Small intestine (tissue), 7 donors: ENCODE measurements at regions not wholly inside any gene's neighbourhood (a gene's known extent, or its start where the extent isn't known, plus 50 kb on each side); places are given as distances from the start of the nearest gene placed in this dataset.

ENCODE experiments used
- DNase-seq, 2 donors: peaks; one replicate each; pipeline versions ENCODE4 v3.0.0 to v3.0.0-alpha.2; 2013
- FAIRE-seq: peaks from 2 replicates; lab custom pipeline; 2012; peaks lifted over from hg19 to GRCh38; lab: Jason Lieb, UNC
- H3K27ac ChIP-seq, 3 donors: one replicate each; pipeline ENCODE4 v1.5.1; 2013; ENCODE audit warnings: low read length in 2 of 3, mild to moderate bottlenecking in 2 of 3, control low read depth in 1 of 3, inconsistent platforms in 1 of 3, low read depth in 1 of 3, moderate library complexity in 1 of 3
- H3K27me3 ChIP-seq, 3 donors: one replicate each; pipeline ENCODE4 v1.6.1; 2013; ENCODE audit warnings: low read length in 3 of 3, inconsistent platforms in 1 of 3; ENCODE audit not compliant: control insufficient read depth in 3 of 3, insufficient read depth in 3 of 3
- H3K36me3 ChIP-seq, 3 donors: one replicate each; pipeline ENCODE4 v1.6.1; 2013; ENCODE audit warnings: low read length in 3 of 3, inconsistent platforms in 1 of 3, low read depth in 1 of 3, mild to moderate bottlenecking in 1 of 3, moderate library complexity in 1 of 3; ENCODE audit not compliant: control insufficient read depth in 3 of 3, insufficient read depth in 2 of 3
- H3K4me1 ChIP-seq, 3 donors: one replicate each; pipeline ENCODE4 v1.6.1; 2013; ENCODE audit warnings: low read length in 2 of 3, inconsistent platforms in 1 of 3, low read depth in 1 of 3, mild to moderate bottlenecking in 1 of 3, moderate library complexity in 1 of 3; ENCODE audit not compliant: control insufficient read depth in 3 of 3, insufficient read depth in 2 of 3
- H3K4me3 ChIP-seq, 3 donors: one replicate each; pipeline ENCODE4 v1.5.1; 2013; ENCODE audit warnings: low read length in 3 of 3, control low read depth in 1 of 3, inconsistent platforms in 1 of 3, low read depth in 1 of 3, mild to moderate bottlenecking in 1 of 3, moderate library complexity in 1 of 3
- H3K9me3 ChIP-seq, 2 donors: one replicate each; pipeline ENCODE4 v1.6.1; 2013; ENCODE audit warnings: low read depth in 1 of 2, low read length in 1 of 2; ENCODE audit not compliant: control insufficient read depth in 2 of 2, insufficient read depth in 1 of 2
- WGBS, 3 donors: extraction: QIAGEN DNeasy Blood & Tissue Kit; methylation state at CpG; one replicate each; pipeline ENCODE4 v1.1.7; 2013; 5-methylcytosine and 5-hydroxymethylcytosine counted together
- donor health status: healthy with polysubstance abuse.
- donor health status: control.
- donor health status: control.
- donor health status: Bipolar disorder and iron deficiency.
- donor health status: healthy.

DNA sequence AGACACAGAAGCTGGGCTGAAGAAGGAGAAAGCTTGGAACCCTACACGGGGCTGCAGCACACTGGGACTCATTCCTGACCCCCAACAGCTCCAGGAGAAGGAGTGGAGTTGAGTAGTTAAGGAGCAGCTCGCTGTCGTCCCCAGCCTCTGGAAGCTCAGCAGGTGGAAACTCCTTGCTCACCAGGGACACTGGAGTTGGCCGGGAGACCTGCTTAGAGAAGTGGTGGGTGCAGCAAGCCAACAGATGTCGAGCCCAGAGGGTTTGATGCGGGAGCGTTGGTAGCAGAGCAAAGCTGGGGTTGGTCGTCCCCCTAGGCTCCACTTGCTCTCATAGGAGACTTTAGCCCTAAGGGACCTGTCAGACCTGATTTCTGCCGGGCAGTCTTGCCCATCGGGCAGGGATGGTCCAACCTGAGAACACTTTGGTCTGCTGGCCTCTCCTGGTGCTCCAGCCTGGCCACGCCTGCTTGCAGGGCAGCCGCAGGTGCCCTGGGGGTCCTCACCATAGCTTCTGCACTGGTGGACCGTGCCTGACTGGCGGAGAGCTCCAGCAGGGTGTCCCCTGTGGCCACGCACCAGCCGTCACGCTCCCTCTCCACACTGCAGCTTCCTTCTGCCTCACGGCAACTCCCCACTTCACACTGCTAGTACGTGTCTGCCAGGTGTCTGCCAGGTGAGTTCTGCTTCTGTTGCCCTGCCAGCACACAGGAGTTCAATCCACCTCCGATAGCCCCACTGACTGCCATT, 353.7 kb downstream of the GASK1B start:
- FAIRE-seq = no peak
- H3K27ac ChIP-seq = no peak overlapping the region
- no peaks in the 10 kb centered on the region for H3K36me3 ChIP-seq
- WGBS, 3 donors = 89 to 91% (median 89%) methylated on average over 20 of the region's 20 CpGs
- H3K9me3 ChIP-seq = peaks cover 2 to 6% of the 10 kb centered on the region in 2 donors
- no peaks in the 10 kb centered on the region for H3K27me3 ChIP-seq
- H3K4me1 ChIP-seq = no peaks in the 10 kb centered on the region
- no peak overlapping the region for H3K4me3 ChIP-seq
- no peak for DNase-seq

DNA sequence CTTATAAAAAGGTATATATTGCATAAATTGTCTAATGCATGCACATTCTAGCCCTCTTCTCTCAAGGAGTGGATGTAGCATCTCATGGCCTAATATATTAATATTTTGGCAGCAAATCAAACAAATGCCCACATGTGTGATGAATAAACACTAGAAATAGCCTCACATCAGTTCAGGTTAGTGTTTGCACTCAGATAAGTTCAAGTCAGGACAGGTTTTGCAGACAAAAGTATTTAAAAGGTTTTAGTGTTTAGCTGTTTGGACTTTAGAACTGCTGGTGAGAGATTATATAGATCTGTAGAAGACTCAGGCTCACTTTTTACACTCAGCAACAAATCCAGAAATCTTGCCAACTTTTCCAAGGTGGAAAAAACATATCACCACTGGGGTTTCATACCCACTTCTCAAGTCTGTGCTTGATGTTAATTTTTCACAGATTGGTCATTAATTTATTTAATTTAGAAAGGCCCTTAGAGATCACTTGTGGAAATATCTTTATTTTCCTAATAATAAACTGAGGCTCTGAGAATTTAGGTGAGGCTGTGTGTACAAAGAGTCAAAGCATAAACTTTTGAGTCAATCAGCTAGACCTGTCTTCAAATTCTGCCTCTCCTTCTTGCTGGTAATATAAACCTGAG, 362.6 kb downstream of the GASK1B start:
- Histone ChIP-seq H3K27me3 (no peaks in the 10 kb centered on the region), H3K27ac (no peak overlapping the region), H3K4me3 (no peak overlapping the region), H3K4me1 (peaks cover 0 to 12% (median 0%) of the 10 kb centered on the region in 3 donors), H3K9me3 (no peaks in the 10 kb centered on the region), H3K36me3 (no peaks in the 10 kb centered on the region)
- DNase-seq (peak; percentile 49 to 58), FAIRE-seq (no peak)

DNA sequence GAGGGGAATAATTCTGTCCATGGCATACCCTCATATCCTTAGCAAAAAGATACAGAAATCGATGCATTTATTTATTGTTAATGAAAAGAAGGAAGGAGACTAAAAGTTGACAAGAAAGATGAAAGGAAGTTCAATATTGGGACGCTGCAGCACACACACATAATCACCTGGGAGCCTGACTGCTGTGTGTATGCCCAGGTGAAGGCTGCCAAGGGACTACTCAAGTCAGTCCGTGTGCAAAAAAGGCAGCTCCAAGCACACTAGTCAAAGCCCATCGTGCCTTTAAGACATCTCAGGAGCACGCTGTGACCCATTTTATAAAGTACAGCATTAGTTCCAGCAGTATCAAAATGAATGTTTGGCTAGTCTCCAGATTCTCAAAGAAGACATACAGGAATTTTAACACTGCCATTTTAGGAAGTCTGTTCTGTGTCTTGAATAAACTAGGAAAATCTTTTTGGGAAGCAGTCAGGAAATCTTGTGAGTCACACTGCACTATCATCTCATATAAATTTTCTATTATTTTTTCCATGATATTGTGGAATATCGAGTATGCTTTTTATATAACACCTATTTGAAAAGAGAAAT, 363.9 kb downstream of the GASK1B start:
- H3K27me3 ChIP-seq = no peaks in the 10 kb centered on the region
- 60 to 72% (median 70%) methylated on average over 6 of the region's 6 CpGs for WGBS, 3 donors
- H3K9me3 ChIP-seq = no peaks in the 10 kb centered on the region
- H3K4me3 ChIP-seq = no peak overlapping the region
- DNase-seq (no peak), FAIRE-seq (no peak)
- no peaks in the 10 kb centered on the region for H3K36me3 ChIP-seq
- no peak overlapping the region for H3K27ac ChIP-seq
- peaks cover 0 to 14% (median 0%) of the 10 kb centered on the region in 3 donors for H3K4me1 ChIP-seq

DNA sequence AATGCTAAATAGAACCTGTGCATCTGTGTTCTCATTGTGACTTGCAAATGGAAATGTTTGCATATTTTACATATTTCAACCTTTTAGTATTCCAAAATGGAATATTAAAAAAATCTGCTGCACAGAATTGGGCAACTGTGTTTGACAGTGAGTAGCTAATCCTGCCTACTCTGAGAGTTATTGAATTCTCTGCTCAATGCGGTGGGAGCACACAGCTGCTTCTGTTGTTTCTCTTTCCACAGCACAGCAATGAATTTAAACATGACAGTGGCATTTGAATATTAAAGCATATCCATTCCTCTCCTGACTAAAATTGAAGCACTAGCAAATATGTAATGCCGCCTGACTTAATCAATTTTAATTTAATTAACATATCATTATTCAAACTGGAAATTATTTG, 366.6 kb downstream of the GASK1B start:
- H3K27me3 ChIP-seq = no peaks in the 10 kb centered on the region
- peaks cover 0 to 15% (median 0%) of the 10 kb centered on the region in 3 donors for H3K4me1 ChIP-seq
- no peaks in the 10 kb centered on the region for H3K9me3 ChIP-seq
- DNase-seq (no peak), FAIRE-seq (no peak)
- 71 to 89% (median 79%) methylated on average over 2 of the region's 2 CpGs for WGBS, 3 donors
- no peaks in the 10 kb centered on the region for H3K36me3 ChIP-seq
- H3K4me3 ChIP-seq = no peak overlapping the region
- no peak overlapping the region for H3K27ac ChIP-seq

DNA sequence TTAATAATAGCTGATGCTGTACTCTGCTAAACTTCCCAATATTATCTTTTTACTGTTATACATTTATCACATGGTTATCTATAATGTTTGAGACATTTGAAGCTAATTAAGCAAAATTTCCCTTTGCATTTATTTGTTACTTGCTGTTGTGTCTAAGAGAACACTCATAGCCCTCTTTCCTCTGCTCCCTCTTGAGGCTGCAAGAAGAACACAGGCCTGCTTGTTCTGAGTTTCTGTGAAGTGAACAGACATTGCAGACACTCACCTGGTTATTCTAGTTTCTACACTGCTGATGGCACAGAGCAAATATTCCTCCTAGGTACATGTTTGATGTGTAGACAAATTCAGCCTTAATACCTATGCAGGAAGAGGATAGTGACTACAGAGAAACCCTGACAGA, 367.8 kb downstream of the GASK1B start:
- Histone ChIP-seq H3K36me3 (no peaks in the 10 kb centered on the region), H3K4me1 (peaks cover 0 to 8% (median 0%) of the 10 kb centered on the region in 3 donors), H3K4me3 (no peak overlapping the region), H3K27me3 (no peaks in the 10 kb centered on the region), H3K27ac (no peak overlapping the region), H3K9me3 (no peaks in the 10 kb centered on the region)
- no peak for FAIRE-seq
- DNase-seq = peak; percentile 30 to 36

DNA sequence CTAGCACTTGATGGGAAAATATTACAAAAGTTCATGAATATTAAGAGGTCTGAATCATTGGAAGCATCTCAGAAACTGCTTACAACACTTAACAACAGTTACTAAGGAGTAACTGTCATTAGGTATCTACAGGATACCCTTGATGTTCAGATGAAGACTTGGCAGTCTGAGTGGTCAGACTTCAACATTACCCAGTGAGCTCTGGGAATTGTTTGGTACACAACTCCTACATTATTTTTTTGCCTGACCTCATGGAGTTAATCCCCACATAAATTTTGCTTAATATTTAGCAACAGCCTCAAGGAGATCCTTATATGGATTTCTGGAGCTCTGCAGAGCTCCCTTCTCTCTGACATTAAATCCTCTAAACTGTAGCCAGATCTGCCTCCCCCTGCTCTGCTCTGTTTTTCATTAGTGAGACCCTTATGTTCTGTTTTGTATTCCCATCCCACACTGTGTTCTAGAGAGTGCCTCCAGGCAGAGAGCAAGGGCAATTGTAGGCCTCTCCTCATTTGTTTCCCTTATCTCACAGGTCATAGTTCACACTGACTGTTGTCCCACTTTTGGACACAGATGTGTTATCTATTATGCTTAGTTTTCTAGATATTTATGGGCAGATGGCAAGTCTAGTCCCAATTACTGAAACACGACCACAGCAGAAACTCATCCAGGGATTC, 368.8 kb downstream of the GASK1B start:
- Histone ChIP-seq H3K4me1 (peaks cover 0 to 4% (median 0%) of the 10 kb centered on the region in 3 donors), H3K27me3 (no peaks in the 10 kb centered on the region), H3K27ac (no peak overlapping the region), H3K36me3 (no peaks in the 10 kb centered on the region), H3K9me3 (no peaks in the 10 kb centered on the region), H3K4me3 (no peak overlapping the region)
- peak; percentile 16 to 31 for DNase-seq
- WGBS, 3 donors = 10 to 36% (median 35%) methylated on average over 1 of the region's 1 CpG
- no peak for FAIRE-seq

DNA sequence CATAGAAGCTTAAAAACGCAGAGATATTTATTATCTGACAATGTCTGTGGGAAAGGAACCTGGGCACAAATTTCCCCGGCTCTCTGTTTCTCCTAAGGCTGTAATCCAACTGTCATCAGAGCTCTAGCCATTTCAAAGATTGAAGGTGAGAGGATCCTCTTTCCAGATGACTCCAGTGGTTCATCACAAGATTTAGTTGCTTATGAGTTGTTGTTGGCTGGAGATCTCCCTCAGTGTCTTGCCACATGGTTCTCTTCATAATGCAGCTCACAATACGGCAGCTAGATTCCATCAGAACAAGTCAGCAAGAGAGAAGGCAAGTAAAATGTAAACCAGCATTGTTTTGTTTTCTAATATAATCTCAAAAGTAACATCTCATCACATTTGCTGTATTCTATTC, 369.4 kb downstream of the GASK1B start:
- DNase-seq (no peak), FAIRE-seq (no peak)
- Histone ChIP-seq H3K9me3 (no peaks in the 10 kb centered on the region), H3K27ac (no peak overlapping the region), H3K27me3 (no peaks in the 10 kb centered on the region), H3K4me1 (peaks cover 0 to 4% (median 0%) of the 10 kb centered on the region in 3 donors), H3K36me3 (no peaks in the 10 kb centered on the region), H3K4me3 (no peak overlapping the region)
- WGBS, 3 donors = 64 to 68% (median 67%) methylated on average over 3 of the region's 3 CpGs

DNA sequence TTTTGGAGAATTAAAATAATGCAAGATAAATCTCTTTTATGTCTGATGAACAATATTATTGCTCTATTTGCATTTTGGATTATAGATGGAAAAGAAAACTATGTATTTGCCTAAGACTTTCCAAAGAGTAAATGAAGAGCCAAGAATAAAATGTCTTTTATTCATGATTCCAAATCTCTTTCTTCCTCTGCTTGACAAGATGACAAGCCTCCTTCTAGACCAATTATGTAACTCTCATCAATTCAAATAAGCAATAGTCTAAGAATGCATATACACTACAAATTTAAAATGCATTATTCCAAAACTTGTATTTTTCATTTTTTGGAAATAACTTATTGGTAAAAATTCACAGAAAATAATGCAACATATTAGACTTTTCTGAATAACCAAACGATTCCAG, 377.3 kb downstream of the GASK1B start:
- Histone ChIP-seq H3K9me3 (no peaks in the 10 kb centered on the region), H3K27me3 (no peaks in the 10 kb centered on the region), H3K4me1 (no peaks in the 10 kb centered on the region), H3K4me3 (no peak overlapping the region), H3K27ac (no peak overlapping the region), H3K36me3 (no peaks in the 10 kb centered on the region)
- DNase-seq (no peak), FAIRE-seq (no peak)
- 44 to 55% (median 52%) methylated on average over 1 of the region's 1 CpG for WGBS, 3 donors
